ENCODE measurements at regions not wholly inside any gene's neighbourhood (a gene's known extent, or its start where the extent isn't known, plus 50 kb on each side); places are given as distances from the start of the nearest gene placed in this dataset.

- POLR2A ChIA-PET, result no interaction called here
- DNase-seq (ENCODE audit: low read depth), result no peak
- Histone ChIP-seq H3K36me3 (ENCODE audit: control insufficient read depth, insufficient read depth, low read length) (no peaks in the 10 kb centered on the region), H3K4me3 (ENCODE audit: low read depth, low read length) (no peak overlapping the region), H3K27me3 (ENCODE audit: control insufficient read depth, insufficient read depth, low read length) (no peaks in the 10 kb centered on the region)
- no peak for TF ChIP-seq CTCF (IDR thresholded peaks at IDR 0.05; ENCODE audit: insufficient read depth, low read depth, low read length)
- CTCF ChIA-PET, result interaction anchor here (1.1 kb wide), 1 partner anchor 76 kb away, joined by 4 read pairs; no protein-coding TSS in a partner anchor
Observed at GRCh38 chr2:19785867-19786266, 115.9 kb downstream of the TTC32 start.

- no peak for TF ChIP-seq CTCF (IDR thresholded peaks at IDR 0.05; ENCODE audit: insufficient read depth, low read depth, low read length)
- no peaks in the 10 kb centered on the region for H3K36me3 ChIP-seq (ENCODE audit: control insufficient read depth, insufficient read depth, low read length)
- no peaks in the 10 kb centered on the region for H3K27me3 ChIP-seq (ENCODE audit: control insufficient read depth, insufficient read depth, low read length)
- H3K4me3 ChIP-seq (ENCODE audit: low read depth, low read length), result no peak overlapping the region
- no peak for DNase-seq (ENCODE audit: low read depth)
- ChIA-PET POLR2A (no interaction called here), CTCF (no interaction called here)
Observed at GRCh38 chr2:19785447-19785846, 116.3 kb downstream of the TTC32 start.

- ChIA-PET CTCF (no interaction called here), POLR2A (no interaction called here)
- Histone ChIP-seq H3K27me3 (ENCODE audit: control insufficient read depth, insufficient read depth, low read length) (no peaks in the 10 kb centered on the region), H3K36me3 (ENCODE audit: control insufficient read depth, insufficient read depth, low read length) (no peaks in the 10 kb centered on the region), H3K4me3 (ENCODE audit: low read depth, low read length) (no peak overlapping the region)
- DNase-seq (ENCODE audit: low read depth), result no peak
- no peak for TF ChIP-seq CTCF (IDR thresholded peaks at IDR 0.05; ENCODE audit: insufficient read depth, low read depth, low read length)
Observed at GRCh38 chr2:19784456-19784855, 117.3 kb downstream of the TTC32 start.

DNA sequence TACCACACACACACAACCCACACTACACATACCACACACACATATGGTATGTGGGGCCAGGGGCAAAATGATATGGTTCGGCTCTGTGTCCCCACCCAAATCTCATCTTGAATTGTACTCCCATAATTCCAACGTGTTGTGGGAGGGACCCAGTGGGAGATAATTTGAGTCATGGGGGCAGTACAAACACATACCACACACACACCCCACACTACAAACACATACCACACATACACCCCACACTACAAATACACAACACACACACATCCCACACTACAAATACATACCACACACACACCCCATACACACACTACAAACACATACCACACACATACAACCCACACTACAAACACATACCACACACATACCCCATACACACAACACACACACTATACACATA is 117.8 kb downstream of the TTC32 start:
- DNase-seq (ENCODE audit: low read depth), result no peak
- Histone ChIP-seq H3K27me3 (ENCODE audit: control insufficient read depth, insufficient read depth, low read length) (no peaks in the 10 kb centered on the region), H3K4me3 (ENCODE audit: low read depth, low read length) (no peak overlapping the region), H3K36me3 (ENCODE audit: control insufficient read depth, insufficient read depth, low read length) (no peaks in the 10 kb centered on the region)
- no peak for TF ChIP-seq CTCF (IDR thresholded peaks at IDR 0.05; ENCODE audit: insufficient read depth, low read depth, low read length)
- CTCF ChIA-PET, result no interaction called here
- POLR2A ChIA-PET, result no interaction called here

DNA sequence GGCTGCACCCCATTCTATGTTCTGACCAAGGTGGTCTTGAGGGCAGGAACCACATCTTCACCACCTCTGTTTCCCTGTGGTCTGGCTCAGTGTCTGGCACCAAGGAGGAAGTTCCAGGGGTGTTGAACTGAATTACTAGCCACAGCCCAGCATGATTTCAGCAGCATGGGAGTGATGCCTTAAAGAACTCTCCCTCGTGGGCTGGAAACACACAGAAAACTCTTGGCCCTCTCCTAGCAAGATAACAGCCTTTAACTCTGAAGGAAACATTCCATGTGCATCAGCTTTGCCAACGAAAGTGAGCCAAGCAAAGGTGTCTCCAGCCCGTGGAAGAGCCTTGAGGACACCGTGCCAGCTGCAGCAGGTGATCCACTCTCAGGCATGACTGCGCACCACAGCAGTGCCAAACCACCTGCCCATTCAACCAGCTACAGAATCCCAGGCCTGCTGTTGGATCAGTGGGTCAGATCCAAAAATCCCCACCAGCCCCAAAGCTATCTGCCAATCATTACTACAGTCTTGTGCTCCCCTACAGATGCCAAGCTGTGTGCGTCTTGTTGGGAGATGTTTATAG is 124.8 kb downstream of the TTC32 start:
- ChIA-PET CTCF (interaction anchor here (1.2 to 1.4 kb wide), 2 partner anchors 11 to 13 kb away, joined by 3 to 4 read pairs; no protein-coding TSS in a partner anchor), POLR2A (no interaction called here)
- no peak for TF ChIP-seq CTCF (IDR thresholded peaks at IDR 0.05; ENCODE audit: insufficient read depth, low read depth, low read length)
- H3K27me3 ChIP-seq (ENCODE audit: control insufficient read depth, insufficient read depth, low read length), result no peaks in the 10 kb centered on the region
- H3K4me3 ChIP-seq (ENCODE audit: low read depth, low read length), result no peak overlapping the region
- no peaks in the 10 kb centered on the region for H3K36me3 ChIP-seq (ENCODE audit: control insufficient read depth, insufficient read depth, low read length)
- no peak for DNase-seq (ENCODE audit: low read depth)
